ENCODE measurements at regions not wholly inside any gene's neighbourhood (a gene's known extent, or its start where the extent isn't known, plus 50 kb on each side); places are given as distances from the start of the nearest gene placed in this dataset.
"Not testable (repeated sequence)": the region's sequence is repeated elsewhere in the genome, so short reads cannot be mapped to it uniquely, and the experiment has no call there.

DNA sequence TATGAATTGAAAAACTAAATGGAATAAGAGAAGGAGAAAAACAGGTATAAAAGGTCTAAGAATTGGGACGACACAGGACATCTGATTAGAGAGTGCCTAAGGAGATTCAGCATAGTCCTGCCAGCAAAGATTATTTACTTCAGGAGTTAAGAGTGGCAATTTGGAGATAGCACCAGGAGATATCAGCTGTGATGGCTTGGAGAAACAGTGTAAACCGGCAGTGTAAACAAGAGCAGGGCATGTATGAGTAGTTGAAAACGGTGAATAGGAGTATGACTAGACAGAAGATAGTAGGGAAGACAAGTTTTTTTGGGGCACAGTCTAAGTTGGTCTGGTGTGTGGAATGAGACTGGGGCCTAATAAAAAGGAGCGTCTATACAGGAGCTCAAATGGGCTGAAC is 924.9 kb downstream of the QKI start:
- not testable (repeated sequence) for TF ChIP-seq POLR2A, POLR2AphosphoS5, EP300 (IDR thresholded peaks at IDR 0.05)
- TF ChIP-seq, protein P1, sequence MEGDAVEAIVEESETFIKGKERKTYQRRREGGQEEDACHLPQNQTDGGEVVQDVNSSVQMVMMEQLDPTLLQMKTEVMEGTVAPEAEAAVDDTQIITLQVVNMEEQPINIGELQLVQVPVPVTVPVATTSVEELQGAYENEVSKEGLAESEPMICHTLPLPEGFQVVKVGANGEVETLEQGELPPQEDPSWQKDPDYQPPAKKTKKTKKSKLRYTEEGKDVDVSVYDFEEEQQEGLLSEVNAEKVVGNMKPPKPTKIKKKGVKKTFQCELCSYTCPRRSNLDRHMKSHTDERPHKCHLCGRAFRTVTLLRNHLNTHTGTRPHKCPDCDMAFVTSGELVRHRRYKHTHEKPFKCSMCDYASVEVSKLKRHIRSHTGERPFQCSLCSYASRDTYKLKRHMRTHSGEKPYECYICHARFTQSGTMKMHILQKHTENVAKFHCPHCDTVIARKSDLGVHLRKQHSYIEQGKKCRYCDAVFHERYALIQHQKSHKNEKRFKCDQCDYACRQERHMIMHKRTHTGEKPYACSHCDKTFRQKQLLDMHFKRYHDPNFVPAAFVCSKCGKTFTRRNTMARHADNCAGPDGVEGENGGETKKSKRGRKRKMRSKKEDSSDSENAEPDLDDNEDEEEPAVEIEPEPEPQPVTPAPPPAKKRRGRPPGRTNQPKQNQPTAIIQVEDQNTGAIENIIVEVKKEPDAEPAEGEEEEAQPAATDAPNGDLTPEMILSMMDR (IDR thresholded peaks at IDR 0.05): not testable (repeated sequence)
